ENCODE measurements at regions not wholly inside any gene's neighbourhood (a gene's known extent, or its start where the extent isn't known, plus 50 kb on each side); places are given as distances from the start of the nearest gene placed in this dataset.

- TF ChIP-seq POLR2A (IDR thresholded peaks at IDR 0.05; ENCODE audit: low read depth, low read length) (no peak), POLR2AphosphoS5 (IDR thresholded peaks at IDR 0.05; ENCODE audit: low read depth, low read length) (no peak), TAF1 (IDR thresholded peaks at IDR 0.05; ENCODE audit: low read depth, low read length) (no peak), SPI1 (IDR thresholded peaks at IDR 0.05; ENCODE audit: low read depth, low read length) (no peak), POU2F2 (IDR thresholded peaks at IDR 0.05; ENCODE audit: low read depth, low read length) (no peak), PAX5 (IDR thresholded peaks at IDR 0.05; ENCODE audit: insufficient read depth, low read length, severe bottlenecking) (no peak)
Measured at GRCh38 chr4:157689476-157689875, 468.9 kb downstream of the GRIA2 start.
